Kidney (tissue), 13 donors: ENCODE measurements at regions not wholly inside any gene's neighbourhood (a gene's known extent, or its start where the extent isn't known, plus 50 kb on each side); places are given as distances from the start of the nearest gene placed in this dataset.
A peak's percentile ranks its signal among the peaks of the same experiment; 100 is the strongest.

Source experiments
- DNase-seq, 5 donors: peaks; one replicate each; pipeline ENCODE4 v3.0.0-alpha.2; 2013 to 2020
- FAIRE-seq: peaks from 2 replicates; lab custom pipeline; 2012; peaks lifted over from hg19 to GRCh38; lab: Jason Lieb, UNC
- H3K27ac ChIP-seq, 2 donors: one replicate each; pipeline ENCODE4 v1.7.0; 2013; ENCODE audit warnings: low read depth in 2 of 2, low read length in 2 of 2, inconsistent platforms in 1 of 2
- H3K27me3 ChIP-seq: one replicate; pipeline ENCODE4 v1.7.1; 2013; ENCODE audit warnings: low read length, inconsistent platforms; ENCODE audit not compliant: control insufficient read depth, insufficient read depth
- H3K36me3 ChIP-seq, 3 donors: one replicate each; pipeline versions ENCODE4 v1.7.0 to v1.7.1; 2013; ENCODE audit warnings: low read length in 3 of 3, control low read depth in 1 of 3, inconsistent platforms in 1 of 3; ENCODE audit not compliant: insufficient read depth in 3 of 3, control insufficient read depth in 2 of 3
- H3K4me1 ChIP-seq, 3 donors: one replicate each; pipeline versions ENCODE4 v1.7.0 to v1.7.1; 2013; ENCODE audit warnings: low read length in 3 of 3, inconsistent platforms in 1 of 3, low read depth in 1 of 3; ENCODE audit not compliant: control insufficient read depth in 2 of 3, insufficient read depth in 2 of 3
- H3K4me3 ChIP-seq, 3 donors: one replicate each; pipeline versions ENCODE4 v1.7.0 to v1.8.1; 2013; ENCODE audit warnings: low read length in 3 of 3, control low read depth in 1 of 3, inconsistent platforms in 1 of 3
- H3K9ac ChIP-seq, 3 donors: one replicate each; pipeline versions ENCODE4 v1.7.0 to v1.7.1; 2013; ENCODE audit warnings: low read length in 3 of 3, control low read depth in 1 of 3, inconsistent platforms in 1 of 3
- H3K9me3 ChIP-seq, 3 donors: one replicate each; pipeline versions ENCODE4 v1.7.0 to v1.7.1; 2013; ENCODE audit warnings: low read length in 3 of 3, control low read depth in 1 of 3, inconsistent platforms in 1 of 3; ENCODE audit not compliant: control insufficient read depth in 2 of 3, insufficient read depth in 1 of 3
- CTCF ChIP-seq: IDR thresholded peaks from 3 replicates; pipeline ENCODE4 v1.5.1; 2012; ENCODE audit warnings: mild to moderate bottlenecking, moderate library complexity, borderline replicate concordance; ENCODE audit not compliant: insufficient read depth; ENCODE audit errors: extremely low read depth
- intact Hi-C: fragments of 100-400 bp; cut with DNase I; formaldehyde crosslinking; loops from one replicate; pipeline ENCODE4 v1.11.1; 2022
- donor health status: control.
- donor health status: control.
- donor health status: control.
- donor health status: control.
- donor health status: control.
- donor health status: DM: yes; HTN: yes; CAD: no.
- donor health status: Normal renal cell carcinoma (clear cell type).

DNA sequence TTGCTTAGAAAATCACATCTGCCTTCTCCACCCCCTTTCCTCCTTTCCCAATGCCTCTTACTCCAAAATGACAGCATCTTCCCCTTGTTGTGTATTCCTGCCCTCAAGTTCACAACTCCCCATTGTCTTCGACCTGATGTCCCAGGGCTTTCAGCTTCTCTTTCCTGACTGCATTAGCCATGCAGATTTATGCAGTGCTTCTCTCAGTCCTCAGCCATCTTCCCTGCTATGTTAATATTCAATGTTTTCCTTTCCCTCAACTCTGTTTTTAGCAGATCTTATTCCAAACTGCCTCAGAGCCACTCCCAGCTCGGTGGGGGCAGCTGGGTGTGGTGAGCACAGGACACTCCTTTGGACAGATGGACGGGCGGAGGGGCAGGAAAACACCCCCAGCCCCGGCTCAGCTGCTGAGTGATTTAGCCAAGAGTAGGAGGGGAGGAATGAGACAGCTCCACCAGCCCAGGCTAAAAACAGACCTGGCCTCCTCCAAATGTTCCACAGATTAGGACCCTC lies 71.0 kb downstream of the CD2 start:
- H3K4me1 ChIP-seq: peaks cover 0 to 2% (median 0%) of the 10 kb centered on the region in 3 donors
- H3K27ac ChIP-seq: no peak overlapping the region
- H3K4me3 ChIP-seq: no peak overlapping the region
- no peaks in the 10 kb centered on the region for H3K9me3 ChIP-seq
- H3K27me3 ChIP-seq: no peaks in the 10 kb centered on the region
- no peak overlapping the region for H3K9ac ChIP-seq
- TF ChIP-seq CTCF: no peak
- peak in 4 of 5 donors; percentile 47 to 72 (median 56) for DNase-seq
- FAIRE-seq: no peak
- H3K36me3 ChIP-seq: no peaks in the 10 kb centered on the region
- intact Hi-C loops: no loop called here

DNA sequence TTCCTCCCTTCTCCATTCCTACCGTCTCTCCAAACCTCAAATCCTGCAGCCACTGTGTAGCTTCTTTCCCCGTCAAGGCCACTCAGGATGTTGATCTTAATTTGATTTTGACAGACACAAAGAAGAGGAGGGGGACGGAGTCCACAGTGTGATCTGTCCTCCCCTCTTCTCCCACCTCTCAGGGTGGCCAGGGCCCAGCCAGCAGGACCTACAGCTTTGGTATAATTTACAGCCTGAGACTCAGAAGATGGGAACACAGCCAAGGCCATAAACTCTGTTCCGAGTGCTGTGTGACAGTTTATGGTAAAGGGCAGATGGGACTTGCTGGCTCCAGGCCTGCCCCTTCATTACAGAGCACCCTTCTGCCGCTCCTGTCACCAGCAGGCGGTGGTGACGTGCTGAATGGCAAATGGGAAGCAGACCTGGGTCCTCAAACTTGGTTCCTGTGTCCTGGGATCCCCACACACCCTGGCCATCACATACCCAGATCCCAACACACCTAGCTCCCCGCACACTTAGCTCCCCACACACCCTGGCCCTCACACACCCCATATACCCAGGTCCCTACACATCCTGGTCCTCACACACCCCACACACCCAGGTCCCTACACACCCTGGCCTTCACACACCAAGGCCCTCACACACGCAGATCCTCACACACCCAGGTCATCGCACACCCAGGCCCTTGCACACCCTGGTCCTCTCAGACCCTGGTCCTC lies 71.6 kb downstream of the CD2 start:
- no peak overlapping the region for H3K9ac ChIP-seq

DNA sequence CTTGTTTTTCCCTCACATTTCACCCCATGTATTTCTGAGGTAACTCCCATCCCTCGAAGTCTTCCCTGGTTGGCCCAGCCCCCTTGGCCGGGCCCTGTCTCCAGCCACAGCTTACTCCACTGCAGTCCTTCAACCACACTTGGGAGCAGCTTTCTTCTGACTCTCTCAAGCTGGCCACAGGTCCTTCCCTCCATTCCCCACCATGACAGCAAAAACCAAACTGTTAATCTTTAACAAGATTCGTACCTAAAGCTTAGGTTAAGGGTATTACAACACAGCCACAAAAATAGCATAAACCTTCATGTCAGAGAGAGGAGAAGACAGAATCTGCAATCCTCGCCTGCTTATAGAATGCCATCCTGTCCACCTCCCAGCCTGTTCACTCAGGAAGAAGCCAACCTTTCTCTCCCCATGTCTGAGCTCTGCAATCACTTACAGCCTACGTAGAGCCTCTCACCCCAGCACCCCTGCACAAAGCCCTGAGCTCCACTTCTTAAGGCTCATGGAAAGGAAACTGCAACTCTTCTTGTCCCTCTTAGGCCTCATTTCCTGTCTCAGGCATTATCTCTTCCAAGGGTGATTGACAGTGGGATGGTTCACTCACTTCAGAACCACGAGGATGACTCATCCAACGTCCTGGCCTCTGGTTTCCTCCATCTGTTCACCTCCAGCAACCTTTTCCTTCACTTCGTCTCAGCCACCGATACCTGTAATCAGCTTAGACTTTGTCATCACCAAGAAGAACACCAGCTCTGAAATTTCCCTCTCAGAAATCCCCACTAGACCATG lies 72.8 kb downstream of the CD2 start:
- H3K27me3 ChIP-seq: no peaks in the 10 kb centered on the region
- no peak for TF ChIP-seq CTCF
- H3K27ac ChIP-seq: no peak overlapping the region
- H3K4me3 ChIP-seq: no peak overlapping the region
- intact Hi-C loops: no loop called here
- peaks cover 0 to 2% (median 0%) of the 10 kb centered on the region in 3 donors for H3K4me1 ChIP-seq
- H3K9me3 ChIP-seq: no peaks in the 10 kb centered on the region
- DNase-seq (no peak), FAIRE-seq (no peak)
- H3K36me3 ChIP-seq: no peaks in the 10 kb centered on the region
- no peak overlapping the region for H3K9ac ChIP-seq

More for the DNA sequence above, 71.6 kb downstream of the CD2 start:
- Histone ChIP-seq H3K4me1 (peaks cover 0 to 2% (median 0%) of the 10 kb centered on the region in 3 donors), H3K9me3 (no peaks in the 10 kb centered on the region), H3K27me3 (no peaks in the 10 kb centered on the region), H3K4me3 (no peak overlapping the region), H3K36me3 (no peaks in the 10 kb centered on the region), H3K27ac (no peak overlapping the region)
- TF ChIP-seq CTCF: no peak
- FAIRE-seq (no peak), DNase-seq (peak in 4 of 5 donors; percentile 67 to 83 (median 76))
- intact Hi-C loops: no loop called here
